Ecto neural progenitor cell (in vitro differentiated cells): ENCODE measurements at regions not wholly inside any gene's neighbourhood (a gene's known extent, or its start where the extent isn't known, plus 50 kb on each side); places are given as distances from the start of the nearest gene placed in this dataset.
"Not testable (repeated sequence)": the region's sequence is repeated elsewhere in the genome, so short reads cannot be mapped to it uniquely, and the experiment has no call there.

ENCODE experiments used
- DNase-seq: peaks from one replicate; pipeline ENCODE4 v3.0.0-alpha.2; 2018; ENCODE audit warnings: low spot score

DNA sequence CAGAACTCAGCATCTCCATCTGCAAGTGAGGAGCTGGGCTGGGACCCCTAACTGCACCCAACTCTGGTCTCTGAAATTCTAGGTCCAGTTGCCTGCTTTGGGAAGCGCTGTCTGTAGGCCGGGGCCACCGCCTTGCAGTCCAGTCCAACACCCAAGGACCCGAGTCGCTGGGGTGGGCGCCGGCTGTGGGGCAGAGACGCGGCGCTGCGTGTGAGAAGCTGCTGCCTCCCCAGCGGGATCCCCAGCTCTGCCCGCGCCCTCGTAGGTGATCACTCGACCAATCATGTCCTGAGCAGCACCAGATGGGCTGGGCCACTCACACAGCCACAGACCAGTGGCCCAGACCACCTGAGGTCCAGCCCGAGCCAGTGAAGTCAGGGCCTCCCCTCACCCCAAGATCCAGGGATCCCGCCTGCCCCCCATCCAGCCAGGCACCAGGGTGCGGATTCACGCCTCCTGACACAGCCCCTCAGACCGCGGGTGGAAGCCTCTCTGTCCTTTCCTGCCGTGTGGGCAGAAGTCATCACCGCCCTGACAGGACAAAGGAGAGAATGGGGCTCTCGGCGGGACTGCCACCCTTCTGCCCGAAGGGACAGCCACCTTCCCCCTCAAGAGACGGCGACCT lies 67.4 kb upstream of the ADGRA1 start:
- DNase-seq, result no peak

DNA sequence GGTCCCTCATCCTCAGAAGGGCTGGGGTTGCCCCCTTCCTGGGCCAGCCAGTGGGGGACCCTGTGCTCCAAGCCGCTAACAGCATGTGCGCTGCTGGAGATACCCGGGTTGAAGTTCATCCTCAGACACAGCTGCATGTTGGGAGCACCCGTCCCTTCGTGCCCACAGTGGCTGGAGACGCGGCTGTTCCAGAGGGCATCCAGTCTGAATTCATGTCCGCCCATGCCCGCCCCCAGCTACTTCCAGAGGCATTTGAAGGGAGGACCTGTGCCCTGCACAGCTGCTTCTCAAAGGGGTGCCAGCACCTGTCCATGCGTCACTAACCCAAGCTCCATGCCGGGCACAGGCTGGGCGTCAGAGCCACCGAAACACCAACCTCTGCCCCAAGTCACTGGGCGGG lies 68.1 kb upstream of the ADGRA1 start:
- no peak for DNase-seq

DNA sequence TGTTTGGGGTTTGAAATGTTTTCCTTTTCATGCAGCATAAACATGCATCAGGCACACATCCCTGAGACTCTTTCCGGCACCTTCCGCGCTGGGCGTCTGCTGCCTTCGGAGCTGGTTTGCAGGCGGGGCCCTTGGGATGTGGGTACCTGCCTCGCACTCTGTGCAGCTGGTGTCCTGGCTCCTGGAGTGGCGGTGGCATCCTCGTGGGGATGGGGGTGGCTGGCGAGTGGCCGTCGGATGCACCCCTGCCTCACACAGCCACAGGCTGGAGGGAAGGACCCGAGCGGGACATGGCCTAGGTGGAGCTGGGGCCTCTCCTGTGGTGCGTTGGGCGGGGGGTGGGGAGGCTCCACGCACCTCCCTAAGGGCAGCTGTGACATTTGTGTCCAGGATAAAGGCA lies 68.5 kb upstream of the ADGRA1 start:
- no peak for DNase-seq

DNA sequence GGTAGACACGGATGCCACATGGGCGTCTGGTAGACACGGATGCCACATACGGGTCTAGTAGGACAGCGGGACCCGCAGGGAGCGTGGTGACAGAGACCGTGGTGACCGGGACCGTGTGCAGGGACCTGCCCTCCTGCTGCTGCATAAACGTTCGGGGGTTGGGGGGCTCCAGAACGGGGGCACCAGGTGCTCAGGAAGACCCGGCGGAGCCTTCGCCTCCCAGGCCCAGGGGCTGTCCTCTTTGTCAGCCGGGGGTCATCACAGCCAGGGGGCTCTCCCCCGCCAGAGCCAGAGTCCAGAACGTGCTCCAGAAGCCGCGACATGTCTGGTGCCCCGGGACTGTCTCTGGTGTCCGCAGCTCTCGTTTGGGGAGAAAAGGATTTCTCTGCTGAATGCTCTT lies 69.2 kb upstream of the ADGRA1 start:
- no peak for DNase-seq

DNA sequence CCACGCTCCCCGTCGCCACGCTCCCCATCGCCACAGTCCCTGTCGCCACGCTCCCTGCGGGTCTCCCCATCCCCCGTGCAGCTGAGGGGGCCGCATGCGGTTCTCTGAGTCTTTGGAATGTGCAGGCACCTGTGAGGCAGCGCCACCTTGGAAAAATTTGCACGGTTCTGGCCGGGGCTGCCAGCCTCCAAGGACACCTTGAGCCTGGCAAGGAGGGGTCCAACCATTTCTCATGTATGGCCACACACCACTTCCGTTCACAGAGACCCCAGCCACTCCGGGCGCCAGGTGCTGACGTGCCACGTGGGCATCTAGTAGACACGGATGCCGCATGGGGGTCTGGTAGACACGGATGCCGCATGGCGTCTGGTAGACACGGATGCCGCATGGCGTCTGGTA lies 70.5 kb upstream of the ADGRA1 start:
- DNase-seq, result no peak

DNA sequence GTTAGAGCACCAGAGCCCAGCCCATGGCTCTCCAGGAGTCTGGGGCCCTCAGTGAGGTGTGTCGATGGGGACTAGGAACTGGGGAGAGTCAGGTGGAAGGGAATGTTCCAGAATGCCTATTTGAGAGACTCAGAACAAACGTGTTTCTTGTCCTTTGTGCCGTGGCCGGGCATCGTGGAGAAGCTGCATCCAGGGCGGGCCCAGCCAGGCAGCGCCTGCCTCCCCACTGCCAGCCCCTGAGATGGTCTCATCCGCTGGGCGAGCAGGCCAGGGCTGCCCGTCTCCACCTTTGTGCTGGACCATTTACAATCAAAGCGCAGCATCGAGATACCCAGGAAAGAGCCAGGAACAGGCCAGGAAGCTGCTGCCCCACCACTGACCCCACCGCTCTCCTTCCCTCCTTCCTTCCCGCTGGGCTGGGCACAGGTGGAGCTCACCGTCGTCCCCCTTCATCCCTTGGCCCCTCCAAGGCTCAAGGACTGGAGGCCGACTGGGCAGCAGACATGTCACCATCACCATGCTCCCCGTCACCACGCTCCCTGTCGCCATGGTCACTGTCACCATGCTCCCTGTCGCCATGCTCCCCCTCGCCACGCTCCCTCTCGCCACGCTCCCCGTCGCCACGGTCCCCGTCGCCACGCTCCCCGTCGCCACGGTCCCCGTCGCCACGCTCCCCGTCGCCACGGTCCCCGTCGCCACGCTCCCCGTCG lies 71.1 kb upstream of the ADGRA1 start:
- DNase-seq, result no peak

DNA sequence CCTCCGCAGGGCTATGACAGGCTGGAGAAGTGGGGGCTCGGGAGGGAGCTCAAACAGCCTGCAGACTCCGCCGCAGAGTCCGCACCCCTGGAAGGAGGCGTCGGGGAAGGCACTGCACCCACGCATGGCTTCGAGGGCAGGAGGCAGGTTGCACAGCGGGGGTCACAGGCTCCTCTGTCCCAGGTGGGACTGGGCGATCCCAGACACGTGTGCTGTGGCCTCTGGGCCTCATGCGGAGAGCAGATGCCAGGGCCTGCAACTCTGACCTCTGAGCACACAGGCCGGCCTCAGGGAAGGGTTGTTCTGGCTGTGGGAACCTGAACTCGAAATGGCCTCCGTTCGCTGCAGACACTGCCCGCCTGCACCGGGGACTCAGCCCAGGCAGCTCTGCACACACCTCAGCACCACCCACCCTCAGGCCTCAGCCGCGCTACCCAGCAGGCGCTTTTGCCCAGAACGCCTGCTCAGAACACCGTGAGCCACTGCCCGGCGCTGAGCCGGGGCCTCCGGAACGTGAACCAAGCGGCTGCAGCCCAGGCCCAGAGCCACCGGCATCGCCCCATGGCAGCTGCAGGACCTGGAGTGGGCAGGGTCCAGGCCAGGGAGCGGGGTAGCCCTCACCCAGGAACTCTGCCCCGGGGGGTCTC lies 71.8 kb upstream of the ADGRA1 start:
- no peak for DNase-seq

DNA sequence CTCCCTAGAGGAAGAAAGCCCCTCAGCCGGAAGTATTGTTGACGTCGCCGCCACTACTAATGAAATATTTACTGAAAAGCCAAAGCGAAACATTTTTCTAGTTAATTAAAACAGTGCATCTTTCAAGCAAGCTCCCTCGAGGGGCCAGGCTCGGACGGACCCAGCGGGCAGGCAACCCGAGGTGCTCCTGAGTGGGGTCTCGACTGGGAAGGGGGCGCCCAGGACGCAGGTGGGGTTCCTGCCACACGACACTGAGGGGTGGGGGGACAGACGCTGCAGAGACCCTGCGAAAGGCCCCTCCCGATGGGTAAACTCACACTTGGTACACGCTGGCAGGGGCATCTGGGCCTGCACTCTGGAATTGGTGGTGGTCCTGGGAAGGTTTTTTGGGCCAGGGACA lies 72.4 kb upstream of the ADGRA1 start:
- no peak for DNase-seq

DNA sequence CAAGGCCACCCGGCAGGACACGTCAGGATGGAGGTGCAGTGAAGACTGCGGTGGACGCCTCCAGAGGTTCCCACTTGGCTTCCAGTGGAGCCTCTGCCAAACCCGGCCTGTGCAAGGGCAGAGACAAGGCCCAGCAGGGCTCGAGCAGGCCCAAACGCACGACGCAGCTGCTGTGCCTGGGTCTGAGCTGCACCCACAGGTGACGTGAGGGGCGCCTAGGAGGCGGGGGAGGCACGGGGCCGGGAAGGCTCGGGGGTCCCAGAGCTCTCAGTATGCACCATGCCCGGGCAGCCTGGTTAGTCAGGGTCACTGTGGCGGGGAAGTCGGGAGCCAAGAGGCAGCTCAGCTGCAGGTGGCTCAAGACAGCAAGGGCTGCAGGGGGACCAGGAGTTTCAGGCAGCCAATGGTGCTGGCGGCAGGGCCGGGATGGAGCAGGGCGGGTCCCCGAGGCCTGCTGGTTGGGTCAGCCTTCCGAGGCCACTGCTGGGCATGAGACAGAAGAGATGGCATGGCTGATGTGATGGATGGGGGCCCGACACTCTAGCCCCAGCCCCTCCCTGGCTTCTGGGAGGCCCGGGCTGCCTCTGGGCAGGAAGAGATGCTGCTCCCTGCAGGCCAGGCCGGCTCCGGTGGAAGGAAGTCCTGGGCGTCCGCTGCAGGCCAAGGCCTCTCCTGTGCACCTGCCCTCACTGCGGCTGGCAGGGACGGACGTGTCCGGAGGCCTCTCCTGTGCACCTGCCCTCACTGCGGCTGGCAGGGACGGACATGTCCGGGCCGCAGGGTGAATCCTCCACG lies 72.2 kb upstream of the CFAP46 start:
- DNase-seq, result no peak

DNA sequence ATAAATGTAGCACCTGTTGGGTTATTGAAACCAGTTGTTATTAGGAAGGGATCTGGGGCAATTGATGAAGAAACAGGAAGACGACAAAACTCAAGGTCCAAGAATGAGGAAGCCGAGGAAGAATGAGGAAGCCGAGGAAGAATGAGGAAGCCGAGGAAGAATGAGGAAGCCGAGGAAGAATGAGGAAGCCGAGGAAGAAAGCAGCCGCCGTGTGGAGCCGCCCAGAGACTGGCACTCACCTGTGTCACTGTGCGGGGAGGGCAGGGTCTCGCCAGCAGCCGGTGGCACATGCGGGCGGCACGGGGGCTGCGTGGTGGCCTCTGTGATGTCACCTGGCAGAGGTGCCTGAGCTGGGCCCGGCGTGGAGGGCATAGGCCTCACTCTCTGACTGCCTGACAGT lies 71.1 kb upstream of the CFAP46 start:
- DNase-seq, result no peak

DNA sequence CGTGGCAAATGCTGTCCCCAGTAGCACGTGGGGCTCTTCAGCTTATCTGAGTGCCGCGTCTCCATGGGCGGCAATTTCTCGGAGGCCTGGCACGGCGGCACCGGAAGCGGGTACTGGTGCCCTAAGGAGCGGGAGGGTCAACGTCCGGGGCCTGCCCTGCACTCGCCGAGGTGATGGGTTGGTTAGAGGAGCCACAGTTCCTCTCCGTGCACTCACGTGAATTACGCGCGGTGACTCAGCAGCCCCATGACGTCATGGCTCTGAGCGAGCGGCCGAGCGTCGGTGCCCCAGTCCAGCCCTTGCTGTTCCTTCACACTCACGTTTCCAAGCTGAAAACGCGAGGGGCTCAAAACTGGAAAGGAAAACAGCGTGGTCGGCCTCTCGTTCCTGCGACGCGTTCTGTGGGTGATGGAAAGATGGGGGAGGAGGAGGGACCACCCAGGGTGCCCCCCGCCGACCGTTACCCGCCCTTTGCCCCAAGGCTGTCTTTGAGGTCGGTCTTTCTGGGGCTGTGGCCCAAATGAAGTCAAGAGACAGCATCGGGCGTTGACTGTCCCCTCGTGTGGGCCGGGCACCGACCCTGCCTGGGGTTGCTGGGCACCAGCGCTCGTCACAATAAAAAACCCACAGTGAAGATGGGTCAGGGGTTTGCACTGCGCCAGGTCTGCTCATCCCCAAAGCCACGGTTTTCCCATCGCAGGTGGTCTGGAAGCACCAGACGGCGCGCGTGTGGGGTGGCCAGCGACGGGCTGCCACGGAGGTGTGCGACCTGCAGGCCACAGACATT lies 70.4 kb upstream of the CFAP46 start:
- no peak for DNase-seq

DNA sequence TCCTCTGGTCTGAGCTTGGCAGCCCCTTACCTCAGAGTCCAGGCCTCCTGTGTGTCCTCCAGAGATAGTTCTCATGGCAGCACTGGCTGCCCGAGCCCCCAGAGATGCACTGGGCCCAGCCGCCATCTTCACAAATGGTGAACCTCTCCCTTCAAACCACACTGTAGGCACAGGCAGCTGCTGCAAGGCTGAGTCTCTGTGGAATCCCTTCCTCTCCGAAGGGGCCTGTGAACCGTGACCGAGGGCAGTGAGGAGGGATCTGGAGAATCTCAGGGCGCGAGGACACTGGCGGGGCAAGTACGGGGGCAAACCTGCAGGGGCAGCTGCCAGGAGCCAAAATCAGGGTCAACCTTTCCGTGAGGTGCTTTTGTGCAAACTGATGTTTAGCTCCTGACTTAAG lies 69.5 kb upstream of the CFAP46 start:
- no peak for DNase-seq

DNA sequence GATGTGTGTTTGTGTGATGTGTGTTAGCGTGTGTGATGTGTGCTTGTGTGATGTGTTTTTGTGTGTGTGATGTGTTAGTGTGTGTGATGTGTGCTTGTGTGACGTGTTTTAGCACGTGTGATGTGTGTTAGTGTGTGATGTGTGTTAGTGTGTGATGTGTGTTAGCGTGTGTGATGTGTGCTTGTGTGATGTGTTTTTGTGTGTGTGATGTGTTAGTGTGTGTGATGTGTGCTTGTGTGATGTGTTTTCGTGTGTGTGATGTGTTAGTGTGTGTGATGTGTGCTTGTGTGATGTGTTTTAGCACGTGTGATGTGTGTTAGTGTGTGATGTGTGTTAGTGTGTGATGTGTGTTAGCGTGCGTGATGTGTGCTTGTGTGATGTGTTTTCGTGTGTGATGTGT lies 69.0 kb upstream of the CFAP46 start:
- not testable (repeated sequence) for DNase-seq

DNA sequence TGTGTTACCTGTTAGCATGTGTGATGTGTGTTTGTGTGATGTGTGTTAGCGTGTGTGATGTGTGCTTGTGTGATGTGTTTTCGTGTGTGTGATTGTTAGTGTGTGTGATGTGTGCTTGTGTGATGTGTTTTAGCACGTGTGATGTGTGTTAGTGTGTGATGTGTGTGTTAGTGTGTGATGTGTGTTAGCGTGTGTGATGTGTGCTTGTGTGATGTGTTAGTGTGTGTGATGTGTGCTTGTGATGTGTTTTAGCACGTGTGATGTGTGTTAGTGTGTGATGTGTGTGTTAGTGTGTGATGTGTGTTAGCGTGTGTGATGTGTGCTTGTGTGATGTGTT lies 68.4 kb upstream of the CFAP46 start:
- not testable (repeated sequence) for DNase-seq

DNA sequence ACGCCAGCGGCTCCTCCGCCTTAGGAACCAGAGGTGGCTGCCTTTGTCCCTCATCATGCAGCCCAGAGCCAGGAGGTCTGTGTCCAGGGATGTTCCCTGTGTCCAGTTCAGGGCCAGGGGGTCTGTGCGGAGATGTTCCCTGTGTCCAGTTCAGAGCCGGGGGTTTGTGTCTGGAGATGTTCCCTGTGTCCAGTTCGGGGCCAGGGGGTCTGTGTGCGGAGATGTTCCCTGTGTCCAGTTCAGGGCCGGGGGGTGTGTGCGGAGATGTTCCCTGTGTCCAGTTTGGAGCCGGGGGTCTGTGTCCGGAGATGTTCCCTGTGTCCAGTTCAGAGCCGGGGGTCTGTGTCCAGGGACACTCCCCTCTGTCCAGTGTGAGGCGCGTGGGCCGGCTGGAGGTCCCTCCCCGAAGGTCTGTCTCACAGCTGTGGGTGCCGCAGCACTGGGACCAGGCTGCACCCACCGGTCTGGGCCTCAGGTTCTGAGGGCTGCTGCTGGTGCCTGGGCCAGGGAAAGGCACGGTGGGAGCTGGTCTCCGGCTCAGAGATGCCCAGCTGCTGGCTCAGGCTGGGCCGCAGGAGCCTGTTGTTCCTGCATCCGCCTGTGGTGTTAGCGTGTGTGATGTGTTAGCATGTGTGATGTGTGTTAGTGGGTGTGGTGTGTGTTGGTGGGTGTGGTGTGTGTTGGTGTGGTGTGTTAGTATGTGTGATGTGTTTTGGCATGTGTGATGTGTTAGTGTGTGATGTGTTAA lies 67.9 kb upstream of the CFAP46 start:
- DNase-seq, result no peak

DNA sequence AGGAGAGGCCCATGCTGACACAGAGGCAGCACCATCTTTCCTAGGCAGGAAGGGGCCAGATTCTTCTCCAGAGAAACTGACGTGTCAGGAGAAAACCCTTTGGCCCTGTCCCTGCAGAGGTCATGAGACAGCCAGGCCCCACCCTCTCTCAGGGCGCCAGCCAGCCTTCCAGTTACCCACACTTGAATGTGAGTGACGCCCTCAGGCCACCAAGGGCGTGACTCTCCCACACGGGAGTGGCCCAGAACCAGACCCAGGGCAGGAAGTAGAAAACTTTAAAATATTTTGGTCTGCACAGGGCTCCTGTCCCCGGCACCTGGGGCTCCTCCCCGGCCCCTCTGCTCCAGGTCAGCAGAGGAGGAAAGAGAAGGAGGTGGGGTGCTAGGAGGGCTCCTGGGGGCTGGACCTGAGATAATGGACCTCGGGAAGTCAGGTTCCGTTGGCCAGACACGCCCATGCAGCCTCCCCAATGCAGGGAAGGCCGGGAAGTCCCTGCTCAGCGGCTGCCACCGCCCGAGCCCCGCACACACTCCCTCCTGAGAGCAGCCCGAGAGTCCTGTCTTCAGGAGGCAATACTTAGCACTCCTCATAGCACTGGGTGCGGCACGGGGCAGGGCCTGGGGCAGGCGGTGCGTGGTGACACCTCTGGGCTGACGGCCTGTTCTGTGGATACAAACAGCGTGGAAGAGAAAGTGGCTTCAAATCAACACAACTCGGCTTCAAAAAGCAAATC lies 67.0 kb upstream of the CFAP46 start:
- no peak for DNase-seq

DNA sequence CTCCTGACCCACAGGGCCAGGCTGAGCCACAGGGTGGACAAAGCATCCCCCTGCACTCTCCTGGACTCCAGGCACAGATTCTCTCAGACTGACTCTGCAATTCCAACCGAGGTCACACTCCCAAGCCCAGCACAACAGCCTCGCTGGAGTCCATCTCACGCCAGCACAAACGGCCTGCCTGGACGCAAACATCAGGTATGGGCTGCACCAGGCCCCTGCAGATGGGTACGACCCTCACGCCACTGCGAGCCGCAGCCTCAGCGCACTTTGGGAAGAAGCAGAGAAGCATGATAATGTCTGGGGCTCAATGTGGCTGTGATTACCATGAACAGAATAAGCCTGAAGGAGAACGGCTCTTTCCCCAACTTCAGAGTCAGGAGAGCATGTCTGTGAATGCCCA lies 66.4 kb upstream of the CFAP46 start:
- DNase-seq, result no peak

DNA sequence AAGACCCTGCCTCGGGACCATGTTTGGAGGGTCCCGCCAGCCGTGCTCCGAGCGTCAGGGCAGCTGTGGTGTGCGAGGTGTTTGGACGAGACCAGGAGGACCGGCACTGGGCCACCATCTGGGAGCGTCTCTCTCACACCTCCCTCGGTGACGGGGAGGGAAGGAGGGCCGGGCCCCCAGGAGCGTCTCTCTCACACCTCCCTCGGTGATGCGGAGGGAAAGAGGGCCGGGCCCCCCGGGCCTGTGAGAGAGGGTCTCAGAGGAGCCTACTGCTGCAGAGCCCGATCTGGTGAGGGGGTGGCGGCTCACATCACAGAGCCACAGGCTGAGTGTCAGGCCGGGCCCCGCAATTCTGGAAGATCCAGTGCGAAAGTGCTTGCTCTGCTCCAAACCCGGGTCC lies 65.8 kb upstream of the CFAP46 start:
- DNase-seq, result no peak

DNA sequence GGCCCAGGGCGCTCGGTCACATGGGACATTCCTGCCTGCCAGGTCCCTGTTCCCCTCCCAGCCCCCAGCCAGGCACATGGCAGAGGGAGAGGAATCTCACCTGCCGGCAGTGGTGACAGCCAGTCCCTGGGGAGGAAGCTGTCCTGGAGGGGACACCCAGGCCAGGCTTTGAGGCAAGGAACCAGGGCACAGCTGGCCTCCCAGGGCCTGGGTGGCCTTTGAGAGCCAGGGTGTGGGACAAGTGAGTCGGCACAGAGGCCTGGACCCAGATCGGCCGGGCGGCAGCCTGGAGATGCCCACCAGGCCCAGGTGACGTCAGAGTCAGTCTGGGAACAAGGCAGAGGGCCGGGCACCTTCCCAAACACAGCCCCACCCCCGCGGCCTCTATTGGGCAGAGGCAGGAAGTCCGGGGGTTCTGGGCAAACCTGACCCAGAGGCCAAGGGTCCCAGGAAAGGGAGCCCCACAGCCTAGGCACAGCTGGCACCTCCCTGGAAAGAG lies 65.0 kb upstream of the CFAP46 start:
- no peak for DNase-seq

DNA sequence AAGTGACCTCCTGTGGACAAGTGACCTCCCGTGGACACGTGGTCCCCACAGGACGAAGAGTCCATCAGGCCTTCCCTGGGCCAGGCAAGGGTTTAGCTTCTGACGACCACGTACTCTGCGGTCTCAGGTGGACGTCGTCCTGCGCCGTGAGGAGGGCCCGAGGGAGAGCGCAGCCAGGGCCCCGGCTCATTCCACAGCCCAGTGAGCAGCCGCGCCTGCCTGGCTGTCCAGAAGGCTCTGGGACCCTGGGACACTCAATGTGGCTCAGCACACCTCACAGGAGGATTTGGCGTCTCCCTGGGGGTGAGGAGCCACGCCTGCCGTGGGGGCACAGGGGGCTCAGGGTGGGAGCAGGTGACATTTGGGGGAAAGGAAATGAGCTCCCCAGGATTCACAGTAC lies 64.4 kb upstream of the CFAP46 start:
- DNase-seq, result no peak

DNA sequence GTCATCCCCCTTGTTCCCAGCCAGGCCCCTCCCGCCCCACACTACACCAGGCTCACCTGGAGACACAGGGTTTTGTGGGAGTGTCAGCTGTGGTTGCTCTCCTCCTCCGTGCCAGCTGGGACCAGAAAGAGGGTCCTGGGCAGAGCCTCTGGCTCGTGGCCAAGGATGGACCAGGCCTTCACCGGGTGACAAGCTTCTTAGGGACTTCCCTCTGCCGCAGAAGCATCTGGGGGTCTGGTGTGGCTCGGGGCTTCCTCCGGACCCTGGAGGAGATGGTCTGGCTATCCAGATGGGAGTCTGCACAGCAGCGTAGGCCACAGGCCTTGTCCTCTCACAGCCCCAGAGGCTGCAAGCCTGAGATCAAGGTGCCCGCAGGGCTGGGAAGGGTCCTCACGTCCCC lies 63.8 kb upstream of the CFAP46 start:
- no peak for DNase-seq
